Uterus (tissue), 2 donors: ENCODE measurements at regions not wholly inside any gene's neighbourhood (a gene's known extent, or its start where the extent isn't known, plus 50 kb on each side); places are given as distances from the start of the nearest gene placed in this dataset.

ENCODE experiments used
- CTCF ChIP-seq, 4 experiments: fragments of 200-600 bp in 2 of 4; fragments of 450-650 bp in 2 of 4; sonication (generic) in 2 of 4; IDR thresholded peaks; one replicate each; pipeline ENCODE4 v1.5.1; 2016 to 2019; ENCODE audit warnings: antibody characterized with exemption in 4 of 4, mild to moderate bottlenecking in 2 of 4, moderate library complexity in 1 of 4
- POLR2A ChIP-seq, 2 donors: fragments of 450-650 bp; IDR thresholded peaks; one replicate each; pipeline ENCODE4 v1.6.1; 2016; ENCODE audit warnings: antibody characterized with exemption in 2 of 2, mild to moderate bottlenecking in 1 of 2, moderate library complexity in 1 of 2

GRCh38 chr16:79754501-79754900 is 154.0 kb upstream of the MAF start:
- TF ChIP-seq CTCF (IDR thresholded peaks at IDR 0.05) (no peak), POLR2A (IDR thresholded peaks at IDR 0.05) (no peak)
